Brain microvascular endothelial cell (primary cell): ENCODE measurements at regions not wholly inside any gene's neighbourhood (a gene's known extent, or its start where the extent isn't known, plus 50 kb on each side); places are given as distances from the start of the nearest gene placed in this dataset.

Experiments used
- DNase-seq: peaks from one replicate; pipeline ENCODE4 v3.0.0-alpha.2; 2020
- H3K27ac ChIP-seq: fragments of 250-450 bp; sonication (Bioruptor Pico); 2 replicates; pipeline ENCODE4 v1.5.1; 2020; ENCODE audit warnings: mild to moderate bottlenecking, moderate library complexity
- H3K27me3 ChIP-seq: fragments of 250-450 bp; sonication (Bioruptor Pico); replicated peaks from 2 replicates; pipeline ENCODE4 v1.5.1; 2020; ENCODE audit warnings: mild to moderate bottlenecking
- H3K36me3 ChIP-seq: fragments of 250-450 bp; sonication (Bioruptor Pico); replicated peaks from 2 replicates; pipeline ENCODE4 v1.5.1; 2020; ENCODE audit warnings: mild to moderate bottlenecking
- H3K4me3 ChIP-seq: 2 replicates; pipeline ENCODE4 v1.5.1; 2011; ENCODE audit warnings: low read depth, mild to moderate bottlenecking, control low read depth, low read length, moderate library complexity
- in situ Hi-C: cut with HindIII; loops from 2 replicates; pipeline ENCODE4 v1.10.0; 2017; ENCODE audit warnings: low sequenced_read_pairs, low pct_ligation_motif_present
- TF ChIP-seq, protein P1 (sequence below): IDR thresholded peaks from 2 replicates; pipeline ENCODE4 v1.5.1; 2011; ENCODE audit warnings: low read depth, mild to moderate bottlenecking, moderate library complexity, low read length, control low read depth, inconsistent platforms; ENCODE audit errors: missing control alignments

DNA sequence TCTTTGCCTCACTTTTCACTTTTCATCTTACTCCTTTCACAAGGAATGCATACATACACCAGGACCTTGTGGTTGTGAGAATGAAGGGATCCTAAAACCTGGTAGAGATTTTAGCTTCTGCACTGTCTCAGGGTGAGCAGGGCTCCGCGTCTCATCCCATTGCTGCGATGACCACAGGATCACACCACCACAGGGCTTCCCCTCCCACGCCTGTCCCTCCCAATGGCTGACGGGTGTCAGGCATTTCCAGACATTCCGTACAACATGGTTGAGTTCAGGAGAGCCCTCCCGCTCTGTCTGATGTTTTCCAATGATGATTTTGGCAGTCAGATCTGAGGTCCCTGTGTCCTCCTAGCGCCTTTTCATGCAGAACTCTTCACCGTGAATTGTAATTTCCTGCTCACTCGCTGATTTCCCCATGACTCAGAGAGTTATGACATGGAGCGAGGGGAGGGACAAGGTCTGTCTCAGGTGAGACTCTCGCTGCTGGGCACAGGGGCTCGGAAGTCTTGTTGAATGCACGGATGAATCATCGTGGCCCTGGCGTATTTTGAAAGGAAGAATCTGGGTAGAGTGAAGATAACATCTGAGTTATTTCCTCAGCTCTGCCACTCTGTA lies 102.8 kb downstream of the TEX29 start:
- in situ Hi-C loops, result no loop called here
- Histone ChIP-seq H3K27me3 (no peaks in the 10 kb centered on the region), H3K36me3 (no peaks in the 10 kb centered on the region), H3K4me3 (no peak overlapping the region), H3K27ac (no peak overlapping the region)
- TF ChIP-seq, protein P1, sequence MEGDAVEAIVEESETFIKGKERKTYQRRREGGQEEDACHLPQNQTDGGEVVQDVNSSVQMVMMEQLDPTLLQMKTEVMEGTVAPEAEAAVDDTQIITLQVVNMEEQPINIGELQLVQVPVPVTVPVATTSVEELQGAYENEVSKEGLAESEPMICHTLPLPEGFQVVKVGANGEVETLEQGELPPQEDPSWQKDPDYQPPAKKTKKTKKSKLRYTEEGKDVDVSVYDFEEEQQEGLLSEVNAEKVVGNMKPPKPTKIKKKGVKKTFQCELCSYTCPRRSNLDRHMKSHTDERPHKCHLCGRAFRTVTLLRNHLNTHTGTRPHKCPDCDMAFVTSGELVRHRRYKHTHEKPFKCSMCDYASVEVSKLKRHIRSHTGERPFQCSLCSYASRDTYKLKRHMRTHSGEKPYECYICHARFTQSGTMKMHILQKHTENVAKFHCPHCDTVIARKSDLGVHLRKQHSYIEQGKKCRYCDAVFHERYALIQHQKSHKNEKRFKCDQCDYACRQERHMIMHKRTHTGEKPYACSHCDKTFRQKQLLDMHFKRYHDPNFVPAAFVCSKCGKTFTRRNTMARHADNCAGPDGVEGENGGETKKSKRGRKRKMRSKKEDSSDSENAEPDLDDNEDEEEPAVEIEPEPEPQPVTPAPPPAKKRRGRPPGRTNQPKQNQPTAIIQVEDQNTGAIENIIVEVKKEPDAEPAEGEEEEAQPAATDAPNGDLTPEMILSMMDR, result no peak
- no peak for DNase-seq

DNA sequence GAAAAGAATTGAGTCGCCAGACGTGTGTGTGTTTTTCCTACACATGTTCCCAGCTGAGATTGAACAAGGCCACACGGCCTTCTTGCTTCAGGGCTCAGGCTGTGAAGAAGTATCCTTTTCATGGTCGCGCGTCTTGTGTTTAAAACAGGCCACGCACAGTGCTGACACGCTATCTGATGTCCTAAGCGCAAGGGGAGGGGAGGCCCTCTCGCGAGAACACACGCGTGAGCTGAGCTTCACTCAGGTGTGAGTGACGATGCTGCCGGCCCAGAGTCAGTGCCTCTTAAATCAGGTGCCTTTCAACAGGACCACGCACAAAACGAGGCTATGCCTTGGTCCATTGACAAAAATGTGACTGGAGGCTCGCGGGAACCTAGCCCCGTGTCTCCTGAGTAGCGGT lies 103.7 kb downstream of the TEX29 start:
- TF ChIP-seq, protein P1, result no peak
- Histone ChIP-seq H3K4me3 (no peak overlapping the region), H3K27ac (no peak overlapping the region), H3K27me3 (no peaks in the 10 kb centered on the region), H3K36me3 (no peaks in the 10 kb centered on the region)
- in situ Hi-C loops, result no loop called here
- DNase-seq, result no peak

DNA sequence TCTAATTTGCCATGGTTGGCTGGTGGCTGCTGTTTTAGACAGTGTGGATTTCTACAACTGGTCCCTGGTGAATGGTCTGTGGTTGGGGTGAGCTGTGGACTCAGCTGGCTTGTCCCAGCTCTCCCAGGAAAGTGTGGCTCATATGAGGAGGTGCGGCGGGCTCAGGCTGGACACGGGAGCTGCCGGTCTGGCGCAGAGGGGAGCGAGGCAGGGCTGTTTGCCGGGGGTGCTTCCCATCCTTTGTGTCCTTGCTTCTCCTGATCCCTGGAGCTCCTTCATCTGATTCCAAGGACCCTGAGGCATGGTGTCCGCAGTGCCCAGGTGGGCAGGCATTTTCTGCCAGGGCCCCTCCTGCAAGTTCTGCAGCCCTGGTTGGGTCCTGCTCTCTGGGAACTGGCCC lies 104.9 kb downstream of the TEX29 start:
- TF ChIP-seq, protein P1, result no peak
- in situ Hi-C loops, result no loop called here

DNA sequence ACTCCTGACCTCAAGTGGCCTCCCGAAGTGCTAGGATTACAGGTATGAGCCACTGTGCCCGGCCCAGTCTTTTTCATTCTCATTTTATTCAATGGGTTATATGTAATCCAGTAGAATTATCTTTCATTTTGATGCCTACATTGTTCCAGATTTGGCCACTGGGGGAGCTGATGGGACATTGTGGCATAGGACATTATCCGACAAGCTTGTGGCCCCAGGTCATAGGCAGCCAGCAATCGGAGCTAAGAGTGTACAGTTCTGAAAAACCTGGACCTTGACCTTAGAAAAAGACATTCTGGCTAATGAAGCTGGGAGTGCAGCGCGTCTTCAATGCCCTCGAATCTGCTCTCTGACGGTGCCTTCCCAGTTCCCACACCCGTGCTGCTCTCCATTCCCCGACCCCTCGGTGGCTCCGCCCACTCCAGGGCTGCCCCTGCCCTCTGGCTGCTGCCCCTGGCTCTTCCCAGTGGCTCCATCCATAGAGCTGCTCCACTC lies 108.7 kb downstream of the TEX29 start:
- peak; percentile 73 for DNase-seq
- Histone ChIP-seq H3K36me3 (no peaks in the 10 kb centered on the region), H3K4me3 (no peak overlapping the region), H3K27me3 (no peaks in the 10 kb centered on the region), H3K27ac (no peak overlapping the region)
- in situ Hi-C loops, result no loop called here
- TF ChIP-seq, protein P1, result peak; percentile 76

More for the DNA sequence above, 104.9 kb downstream of the TEX29 start:
- no peak for DNase-seq
- H3K36me3 ChIP-seq, result no peaks in the 10 kb centered on the region
- no peak overlapping the region for H3K4me3 ChIP-seq
- no peak overlapping the region for H3K27ac ChIP-seq
- no peaks in the 10 kb centered on the region for H3K27me3 ChIP-seq

DNA sequence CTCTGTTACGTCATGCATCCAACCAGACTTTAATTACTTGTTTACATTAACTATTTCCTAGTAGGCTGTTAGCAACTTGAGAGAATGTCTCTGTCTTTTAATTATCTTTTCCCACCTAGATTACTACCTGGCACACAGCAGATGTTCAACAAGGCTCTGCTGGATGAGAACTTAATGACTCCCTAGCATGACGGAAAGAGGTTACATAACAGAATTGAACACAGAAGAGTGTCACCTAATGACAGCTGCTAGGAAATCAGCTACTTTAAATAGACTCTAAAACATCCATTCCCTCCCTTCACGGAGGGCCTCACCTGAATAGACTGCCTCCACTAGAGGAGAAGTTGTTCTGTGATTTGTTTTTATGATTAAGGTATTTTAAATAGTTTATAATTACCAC lies 110.8 kb downstream of the TEX29 start:
- TF ChIP-seq, protein P1, result no peak

More for the DNA sequence above, 110.8 kb downstream of the TEX29 start:
- Histone ChIP-seq H3K27me3 (no peaks in the 10 kb centered on the region), H3K4me3 (no peak overlapping the region), H3K36me3 (no peaks in the 10 kb centered on the region), H3K27ac (no peak overlapping the region)
- no peak for DNase-seq
- in situ Hi-C loops, result no loop called here
